GM20000 (cell line): ENCODE measurements at regions not wholly inside any gene's neighbourhood (a gene's known extent, or its start where the extent isn't known, plus 50 kb on each side); places are given as distances from the start of the nearest gene placed in this dataset.

Source experiments
- DNase-seq: peaks from one replicate; pipeline ENCODE4 v3.0.0; 2012; ENCODE audit warnings: low spot score
- CTCF ChIP-seq: IDR thresholded peaks from 2 replicates; pipeline ENCODE4 v1.5.1; 2012; ENCODE audit warnings: mild to moderate bottlenecking, control low read depth; ENCODE audit errors: extremely low read depth, missing control alignments

GRCh38 chr16:82567175-82567574 is 59.6 kb upstream of the CDH13 start:
- TF ChIP-seq CTCF, result no peak
- DNase-seq, result no peak

GRCh38 chr16:82563401-82563800 is 63.4 kb upstream of the CDH13 start:
- DNase-seq, result no peak
- no peak for TF ChIP-seq CTCF

- TF ChIP-seq CTCF, result no peak
- DNase-seq, result no peak
Observed at GRCh38 chr16:82562183-82562683, 64.5 kb upstream of the CDH13 start.

GRCh38 chr16:82560805-82561325 is 65.9 kb upstream of the CDH13 start:
- DNase-seq, result no peak
- TF ChIP-seq CTCF, result no peak

- TF ChIP-seq CTCF, result no peak
- DNase-seq, result no peak
Observed at GRCh38 chr16:82544378-82545160, 82.2 kb upstream of the CDH13 start.

GRCh38 chr16:82542714-82543113 is 84.1 kb upstream of the CDH13 start:
- no peak for TF ChIP-seq CTCF
- no peak for DNase-seq

- TF ChIP-seq CTCF, result no peak
- DNase-seq, result no peak
Observed at GRCh38 chr16:82541103-82541502, 85.7 kb upstream of the CDH13 start.
